ENCODE measurements at regions not wholly inside any gene's neighbourhood (a gene's known extent, or its start where the extent isn't known, plus 50 kb on each side); places are given as distances from the start of the nearest gene placed in this dataset.

DNA sequence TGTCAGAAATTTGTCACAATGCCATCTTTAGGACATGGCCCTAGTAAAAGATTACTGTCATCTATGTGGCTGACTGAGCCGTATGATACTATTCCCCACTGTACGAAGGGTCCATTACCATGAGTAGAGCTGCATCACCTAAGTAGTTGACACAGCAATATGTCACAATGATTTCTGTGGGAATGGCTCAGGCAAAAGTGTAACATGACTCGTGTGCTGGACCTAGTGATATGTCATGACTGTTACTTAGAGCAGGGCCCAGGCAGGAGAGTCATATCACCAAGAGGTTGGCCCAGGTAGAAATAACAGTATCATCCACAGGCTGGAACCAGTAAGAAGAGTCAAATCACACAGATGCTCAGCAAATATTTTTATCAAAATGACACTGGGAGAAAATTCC lies 1051.8 kb upstream of the AMELY start:
- whole genome bisulfite sequencing = 85% methylated on average over 3 of the region's 3 CpGs
- no peak overlapping the region for H3K4ac ChIP-seq (ENCODE audit: low read depth in 1 of 2, low read length in 2 of 2)
- H2BK15ac ChIP-seq (ENCODE audit: low read depth, poor library complexity, severe bottlenecking) = no peak overlapping the region
- H3K23ac ChIP-seq (ENCODE audit: low read length in 2 of 2) = no peak overlapping the region
- H4K91ac ChIP-seq (ENCODE audit: low read length) = no peak overlapping the region
- H3K27me3 ChIP-seq (ENCODE audit: control insufficient read depth in 1 of 2, insufficient read depth in 1 of 2, low read length in 2 of 2) = no peaks in the 10 kb centered on the region
- H4K8ac ChIP-seq (ENCODE audit: low read length) = no peak overlapping the region
- H2AFZ ChIP-seq (ENCODE audit: low read depth, low read length) = no peak overlapping the region
- H2BK12ac ChIP-seq (ENCODE audit: low read length in 2 of 2) = no peak overlapping the region
- no peak overlapping the region for H3K9ac ChIP-seq (ENCODE audit: low read length)
- H3K18ac ChIP-seq (ENCODE audit: low read depth in 1 of 2, low read length in 2 of 2) = no peak overlapping the region
- no peak overlapping the region for H3K14ac ChIP-seq (ENCODE audit: low read length in 2 of 2)
- no peak overlapping the region for H3K4me2 ChIP-seq (ENCODE audit: low read length, poor library complexity, severe bottlenecking)
- no peaks in the 10 kb centered on the region for H3K9me3 ChIP-seq (ENCODE audit: control insufficient read depth, low read length)
- H2BK5ac ChIP-seq (ENCODE audit: low read depth, low read length, poor library complexity, severe bottlenecking) = no peak overlapping the region
- H3K36me3 ChIP-seq (ENCODE audit: control insufficient read depth in 1 of 2, insufficient read depth in 2 of 2, low read depth in 1 of 2, low read length in 2 of 2) = no peaks in the 10 kb centered on the region
- no peak overlapping the region for H3K27ac ChIP-seq (ENCODE audit: low read length, poor library complexity, severe bottlenecking)
- DNase-seq = no peak
- no peaks in the 10 kb centered on the region for H3K4me1 ChIP-seq (ENCODE audit: control insufficient read depth, insufficient read depth, low read depth, low read length)
- H3K4me3 ChIP-seq (ENCODE audit: insufficient read depth in 1 of 2, low read depth in 1 of 2, low read length in 2 of 2) = no peak overlapping the region
- no peak overlapping the region for H2BK120ac ChIP-seq (ENCODE audit: low read depth, low read length)
- no peak overlapping the region for H2AK5ac ChIP-seq (ENCODE audit: low read length, severe bottlenecking)
- H3K79me1 ChIP-seq (replicated peaks; ENCODE audit: low read length, poor library complexity, severe bottlenecking) = no peaks in the 10 kb centered on the region

GRCh38 chrY:7962350-7962749 lies 1050.8 kb upstream of the AMELY start:
- Histone ChIP-seq H2AFZ (ENCODE audit: low read depth, low read length) (no peak overlapping the region), H2AK5ac (ENCODE audit: low read length, severe bottlenecking) (no peak overlapping the region), H3K9me3 (ENCODE audit: control insufficient read depth, low read length) (no peaks in the 10 kb centered on the region), H2BK12ac (ENCODE audit: low read length in 2 of 2) (no peak overlapping the region), H3K36me3 (ENCODE audit: control insufficient read depth in 1 of 2, insufficient read depth in 2 of 2, low read depth in 1 of 2, low read length in 2 of 2) (no peaks in the 10 kb centered on the region), H3K4me1 (ENCODE audit: control insufficient read depth, insufficient read depth, low read depth, low read length) (no peaks in the 10 kb centered on the region), H2BK120ac (ENCODE audit: low read depth, low read length) (no peak overlapping the region), H2BK5ac (ENCODE audit: low read depth, low read length, poor library complexity, severe bottlenecking) (no peak overlapping the region), H4K91ac (ENCODE audit: low read length) (no peak overlapping the region), H3K4me3 (ENCODE audit: insufficient read depth in 1 of 2, low read depth in 1 of 2, low read length in 2 of 2) (no peak overlapping the region), H3K18ac (ENCODE audit: low read depth in 1 of 2, low read length in 2 of 2) (no peak overlapping the region), H3K9ac (ENCODE audit: low read length) (no peak overlapping the region), H4K8ac (ENCODE audit: low read length) (no peak overlapping the region), H3K23ac (ENCODE audit: low read length in 2 of 2) (no peak overlapping the region), H3K27ac (ENCODE audit: low read length, poor library complexity, severe bottlenecking) (no peak overlapping the region), H3K27me3 (ENCODE audit: control insufficient read depth in 1 of 2, insufficient read depth in 1 of 2, low read length in 2 of 2) (no peaks in the 10 kb centered on the region), H2BK15ac (ENCODE audit: low read depth, poor library complexity, severe bottlenecking) (no peak overlapping the region), H3K79me1 (replicated peaks; ENCODE audit: low read length, poor library complexity, severe bottlenecking) (no peaks in the 10 kb centered on the region), H3K14ac (ENCODE audit: low read length in 2 of 2) (no peak overlapping the region), H3K4me2 (ENCODE audit: low read length, poor library complexity, severe bottlenecking) (no peak overlapping the region), H3K4ac (ENCODE audit: low read depth in 1 of 2, low read length in 2 of 2) (no peak overlapping the region)
- no peak for DNase-seq
- WGBS = no CpG with 5 or more reads among the region's 1 CpG

- 56% methylated on average over 2 of the region's 2 CpGs for WGBS
- H2BK5ac ChIP-seq (ENCODE audit: low read depth, low read length, poor library complexity, severe bottlenecking) = no peak overlapping the region
- H3K9me3 ChIP-seq (ENCODE audit: control insufficient read depth, low read length) = no peaks in the 10 kb centered on the region
Measured at GRCh38 chrY:7961811-7962210, 1050.3 kb upstream of the AMELY start.

DNA sequence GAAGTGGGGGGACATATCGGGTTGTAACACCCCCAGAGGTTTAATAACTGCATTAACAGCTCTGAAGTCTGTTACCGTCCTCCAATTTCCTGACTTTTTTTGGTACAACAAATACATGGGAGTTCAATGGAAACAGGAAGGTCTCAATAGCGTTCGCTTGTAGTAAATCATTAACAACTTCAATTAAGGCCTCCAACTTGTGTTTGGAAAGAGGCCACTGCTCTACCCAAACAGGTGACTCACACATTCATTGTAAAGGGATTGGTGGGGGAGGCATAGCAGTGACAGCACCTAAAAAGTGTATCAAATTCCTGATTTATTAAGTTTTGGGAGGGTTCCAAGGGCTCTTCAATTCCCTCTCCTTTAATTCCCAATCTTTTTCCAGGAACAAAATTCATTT lies 1046.2 kb upstream of the AMELY start:
- Histone ChIP-seq H3K4me2 (ENCODE audit: low read length, poor library complexity, severe bottlenecking) (no peak overlapping the region), H2BK120ac (ENCODE audit: low read depth, low read length) (no peak overlapping the region), H3K27me3 (ENCODE audit: control insufficient read depth in 1 of 2, insufficient read depth in 1 of 2, low read length in 2 of 2) (no peaks in the 10 kb centered on the region), H4K8ac (ENCODE audit: low read length) (no peak overlapping the region), H2BK5ac (ENCODE audit: low read depth, low read length, poor library complexity, severe bottlenecking) (no peak overlapping the region), H3K27ac (ENCODE audit: low read length, poor library complexity, severe bottlenecking) (no peak overlapping the region), H3K14ac (ENCODE audit: low read length in 2 of 2) (no peak overlapping the region), H3K4ac (ENCODE audit: low read depth in 1 of 2, low read length in 2 of 2) (no peak overlapping the region), H3K23ac (ENCODE audit: low read length in 2 of 2) (no peak overlapping the region), H2AFZ (ENCODE audit: low read depth, low read length) (no peak overlapping the region), H3K4me3 (ENCODE audit: insufficient read depth in 1 of 2, low read depth in 1 of 2, low read length in 2 of 2) (no peak overlapping the region), H2AK5ac (ENCODE audit: low read length, severe bottlenecking) (no peak overlapping the region), H3K36me3 (ENCODE audit: control insufficient read depth in 1 of 2, insufficient read depth in 2 of 2, low read depth in 1 of 2, low read length in 2 of 2) (no peaks in the 10 kb centered on the region), H3K18ac (ENCODE audit: low read depth in 1 of 2, low read length in 2 of 2) (no peak overlapping the region), H2BK15ac (ENCODE audit: low read depth, poor library complexity, severe bottlenecking) (no peak overlapping the region), H3K79me1 (replicated peaks; ENCODE audit: low read length, poor library complexity, severe bottlenecking) (no peaks in the 10 kb centered on the region), H3K9ac (ENCODE audit: low read length) (no peak overlapping the region), H4K91ac (ENCODE audit: low read length) (no peak overlapping the region), H2BK12ac (ENCODE audit: low read length in 2 of 2) (no peak overlapping the region), H3K4me1 (ENCODE audit: control insufficient read depth, insufficient read depth, low read depth, low read length) (no peaks in the 10 kb centered on the region), H3K9me3 (ENCODE audit: control insufficient read depth, low read length) (no peaks in the 10 kb centered on the region)
- 67% methylated on average over 2 of the region's 4 CpGs for WGBS
- DNase-seq = no peak

More at GRCh38 chrY:7961811-7962210, 1050.3 kb upstream of the AMELY start:
- Histone ChIP-seq H3K9ac (ENCODE audit: low read length) (no peak overlapping the region), H2BK15ac (ENCODE audit: low read depth, poor library complexity, severe bottlenecking) (no peak overlapping the region), H2AFZ (ENCODE audit: low read depth, low read length) (no peak overlapping the region), H3K27me3 (ENCODE audit: control insufficient read depth in 1 of 2, insufficient read depth in 1 of 2, low read length in 2 of 2) (no peaks in the 10 kb centered on the region), H3K23ac (ENCODE audit: low read length in 2 of 2) (no peak overlapping the region), H3K18ac (ENCODE audit: low read depth in 1 of 2, low read length in 2 of 2) (no peak overlapping the region), H3K4me1 (ENCODE audit: control insufficient read depth, insufficient read depth, low read depth, low read length) (no peaks in the 10 kb centered on the region), H3K36me3 (ENCODE audit: control insufficient read depth in 1 of 2, insufficient read depth in 2 of 2, low read depth in 1 of 2, low read length in 2 of 2) (no peaks in the 10 kb centered on the region), H3K14ac (ENCODE audit: low read length in 2 of 2) (no peak overlapping the region), H3K27ac (ENCODE audit: low read length, poor library complexity, severe bottlenecking) (no peak overlapping the region), H2BK12ac (ENCODE audit: low read length in 2 of 2) (no peak overlapping the region), H2BK120ac (ENCODE audit: low read depth, low read length) (no peak overlapping the region), H3K4me2 (ENCODE audit: low read length, poor library complexity, severe bottlenecking) (no peak overlapping the region), H3K4me3 (ENCODE audit: insufficient read depth in 1 of 2, low read depth in 1 of 2, low read length in 2 of 2) (no peak overlapping the region), H4K91ac (ENCODE audit: low read length) (no peak overlapping the region), H4K8ac (ENCODE audit: low read length) (no peak overlapping the region), H2AK5ac (ENCODE audit: low read length, severe bottlenecking) (no peak overlapping the region), H3K79me1 (replicated peaks; ENCODE audit: low read length, poor library complexity, severe bottlenecking) (no peaks in the 10 kb centered on the region), H3K4ac (ENCODE audit: low read depth in 1 of 2, low read length in 2 of 2) (no peak overlapping the region)
- no peak for DNase-seq
